ENCODE measurements at regions not wholly inside any gene's neighbourhood (a gene's known extent, or its start where the extent isn't known, plus 50 kb on each side); places are given as distances from the start of the nearest gene placed in this dataset.

GRCh38 chr11:81946831-81947230 lies 786.8 kb downstream of the FAM181B start:
- TF ChIP-seq REST (IDR thresholded peaks at IDR 0.05), result no peak
- no peak for TF ChIP-seq CTCF (IDR thresholded peaks at IDR 0.05)
- TF ChIP-seq POLR2A (IDR thresholded peaks at IDR 0.05; ENCODE audit: low read length), result no peak
- TF ChIP-seq NFE2L2 (conservative IDR thresholded peaks at IDR 0.05; ENCODE audit: low read length), result no peak
- TF ChIP-seq SMC3 (IDR thresholded peaks at IDR 0.05), result no peak
- TF ChIP-seq RAD21 (conservative IDR thresholded peaks at IDR 0.05 in 1 of 2, IDR thresholded peaks at IDR 0.05 in 1 of 2), result no peak
- no peak for TF ChIP-seq MYC (IDR thresholded peaks at IDR 0.05; ENCODE audit: borderline replicate concordance, low read length)
- TF ChIP-seq MAZ (IDR thresholded peaks at IDR 0.05; ENCODE audit: borderline replicate concordance, low read depth, low read length), result no peak
- TF ChIP-seq ZSCAN20 (CRISPR knock-in tag; IDR thresholded peaks at IDR 0.05), result no peak
- no peak for TF ChIP-seq CEBPB (IDR thresholded peaks at IDR 0.05)
- no peak for TF ChIP-seq ATOH8 (CRISPR knock-in tag; IDR thresholded peaks at IDR 0.05; ENCODE audit: low read depth)
